ENCODE measurements at regions not wholly inside any gene's neighbourhood (a gene's known extent, or its start where the extent isn't known, plus 50 kb on each side); places are given as distances from the start of the nearest gene placed in this dataset.
"Not testable (repeated sequence)": the region's sequence is repeated elsewhere in the genome, so short reads cannot be mapped to it uniquely, and the experiment has no call there.

DNA sequence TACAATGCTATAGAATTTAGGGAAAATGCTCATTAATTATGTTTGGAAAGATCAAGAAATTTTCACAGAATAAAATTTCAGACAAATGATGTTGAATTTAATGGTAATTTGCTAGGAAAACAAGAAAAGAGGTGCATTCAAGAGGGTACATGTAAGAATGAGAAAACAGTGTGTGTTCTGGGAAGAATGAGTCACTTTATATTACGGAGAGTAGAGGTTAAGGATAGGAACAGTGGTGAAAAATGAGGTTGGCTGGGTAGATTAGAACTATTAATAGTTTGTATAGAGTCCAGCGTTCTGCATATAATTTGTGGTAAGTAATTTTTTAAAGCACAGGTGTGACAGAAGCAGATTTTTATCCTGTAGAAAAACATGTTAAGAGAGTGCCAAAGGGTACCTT lies 336.7 kb upstream of the MBL2 start:
- no peak for DNase-seq (ENCODE audit: low read depth in 4 of 4, low spot score in 2 of 4)

- no peak for DNase-seq (ENCODE audit: low read depth in 4 of 4, low spot score in 2 of 4)
These were observed 335.8 kb upstream of the MBL2 start for GRCh38 chr10:53108317-53108934.

DNA sequence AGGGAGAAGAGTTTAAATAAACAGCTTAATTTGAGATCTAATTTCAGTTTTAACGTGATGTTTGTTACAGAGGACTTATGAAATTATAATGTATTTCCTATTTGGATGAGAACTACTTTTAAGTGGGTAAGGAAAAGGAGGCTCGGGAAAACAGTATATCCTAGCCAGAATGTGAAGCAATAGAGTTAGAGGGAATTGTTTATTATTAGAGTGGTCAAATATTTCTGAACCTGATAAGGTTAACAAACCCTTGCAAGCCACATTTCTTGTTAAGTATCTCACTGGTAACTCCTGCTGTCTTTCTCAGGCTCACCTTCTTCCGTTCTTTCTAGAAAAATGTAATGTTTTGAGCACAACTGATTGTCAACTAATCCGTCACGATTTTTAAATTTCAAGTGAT lies 335.1 kb upstream of the MBL2 start:
- no peak for DNase-seq (ENCODE audit: low read depth in 4 of 4, low spot score in 2 of 4)

GRCh38 chr10:53102424-53102823 lies 329.8 kb upstream of the MBL2 start:
- DNase-seq (ENCODE audit: low read depth in 4 of 4, low spot score in 2 of 4): no peak

GRCh38 chr10:53093878-53094277 lies 321.3 kb upstream of the MBL2 start:
- no peak for DNase-seq (ENCODE audit: low read depth in 4 of 4, low spot score in 2 of 4)

DNA sequence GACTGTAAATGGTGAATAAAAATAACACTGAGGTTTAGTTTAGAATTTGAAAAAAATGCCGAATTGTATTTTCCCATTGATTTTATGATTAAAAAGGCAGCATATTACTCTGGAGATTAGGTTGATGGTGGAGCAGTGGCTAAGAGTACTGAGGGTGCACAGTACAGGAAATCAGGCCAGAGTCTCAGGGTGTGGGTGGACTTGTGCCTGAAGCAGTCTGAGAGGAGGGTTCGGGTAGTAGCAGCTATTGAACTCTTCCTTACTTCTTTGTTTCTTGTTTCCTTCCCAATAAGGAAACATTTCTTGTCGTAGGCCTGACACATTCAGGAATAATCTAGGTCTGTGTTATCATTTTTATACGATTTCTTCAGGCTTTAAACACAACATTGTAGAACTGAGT lies 319.0 kb upstream of the MBL2 start:
- no peak for DNase-seq (ENCODE audit: low read depth in 4 of 4, low spot score in 2 of 4)

GRCh38 chr10:53088961-53089360 lies 316.4 kb upstream of the MBL2 start:
- no peak for DNase-seq (ENCODE audit: low read depth in 4 of 4, low spot score in 2 of 4)

GRCh38 chr10:53079283-53079682 lies 306.7 kb upstream of the MBL2 start:
- DNase-seq (ENCODE audit: low read depth in 4 of 4, low spot score in 2 of 4): no peak

DNA sequence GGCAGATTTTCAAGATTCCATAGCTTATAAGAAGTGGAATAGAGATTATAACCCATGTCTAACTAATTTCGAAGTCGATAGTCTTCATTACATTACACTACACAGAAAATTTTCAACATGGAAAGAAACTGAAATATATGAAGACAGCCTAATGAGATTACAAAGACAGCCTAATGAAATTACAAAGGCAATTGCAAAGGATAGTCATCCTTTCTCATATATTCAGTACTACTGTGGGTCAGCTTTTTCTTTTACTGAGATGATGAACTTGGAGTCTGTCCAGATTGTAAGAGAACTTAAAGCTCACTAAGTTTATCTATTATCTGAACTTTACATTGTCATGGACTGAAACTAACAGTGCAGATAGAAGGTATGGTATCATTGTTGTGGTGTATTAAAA lies 304.4 kb upstream of the MBL2 start:
- DNase-seq (ENCODE audit: low read depth in 4 of 4, low spot score in 2 of 4): no peak

DNA sequence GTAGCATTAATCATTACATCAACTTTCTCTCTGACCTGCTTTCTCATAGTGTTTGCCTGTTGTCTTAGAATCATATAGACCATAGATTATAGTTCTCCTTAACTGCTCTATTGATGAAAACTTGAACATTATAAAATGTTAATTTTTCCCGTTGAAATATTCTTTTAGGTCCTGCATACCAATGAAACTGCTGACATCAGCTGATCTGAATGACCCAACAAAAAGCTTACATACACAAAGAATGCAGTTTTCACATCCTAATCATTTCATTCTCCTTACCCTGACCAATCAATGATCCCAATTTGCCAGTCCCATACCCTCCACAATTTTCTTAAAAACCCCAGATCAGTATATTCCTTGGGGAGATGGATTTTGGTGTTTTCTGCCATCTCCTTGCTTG lies 302.9 kb upstream of the MBL2 start:
- no peak for DNase-seq (ENCODE audit: low read depth in 4 of 4, low spot score in 2 of 4)

- DNase-seq (ENCODE audit: low read depth in 4 of 4, low spot score in 2 of 4): no peak
These were observed 299.6 kb upstream of the MBL2 start for GRCh38 chr10:53072144-53072543.

DNA sequence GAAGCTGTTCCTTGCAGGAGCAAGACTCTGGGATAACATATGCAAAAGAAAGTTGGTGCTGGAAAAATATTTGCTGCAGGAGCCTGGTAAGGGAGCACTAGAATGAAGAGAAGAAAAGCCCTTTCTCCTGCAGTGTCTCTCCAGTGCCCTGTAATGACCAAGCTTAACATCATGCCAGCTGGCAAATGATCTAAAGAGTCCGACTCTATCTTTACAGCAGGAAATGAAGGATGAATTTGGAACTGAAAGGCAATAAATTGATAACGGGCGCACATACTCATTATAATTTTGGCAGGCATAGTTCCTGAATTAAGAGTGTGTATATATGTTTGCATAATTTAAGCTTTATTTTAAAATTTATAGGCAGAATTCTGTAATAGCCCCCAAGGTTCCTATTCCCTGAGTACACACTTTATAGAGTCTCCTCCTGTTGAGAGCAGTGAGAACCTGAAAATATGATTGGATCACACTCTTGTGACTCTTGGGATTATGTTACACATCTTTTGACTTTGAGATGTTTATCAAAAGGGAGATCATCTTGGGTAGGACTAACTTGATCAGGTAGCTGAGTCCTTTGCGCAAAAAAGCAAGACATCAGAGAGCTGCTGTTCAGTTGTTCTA lies 299.0 kb upstream of the MBL2 start:
- no peak for DNase-seq (ENCODE audit: low read depth in 4 of 4, low spot score in 2 of 4)

- no peak for DNase-seq (ENCODE audit: low read depth in 4 of 4, low spot score in 2 of 4)
These were observed 296.4 kb upstream of the MBL2 start for GRCh38 chr10:53069013-53069412.

- DNase-seq (ENCODE audit: low read depth in 4 of 4, low spot score in 2 of 4): peak in 2 of 4 donors; percentile 28 to 37
These were observed 292.0 kb upstream of the MBL2 start for GRCh38 chr10:53064614-53065013.

- DNase-seq (ENCODE audit: low read depth in 4 of 4, low spot score in 2 of 4): no peak
These were observed 291.2 kb upstream of the MBL2 start for GRCh38 chr10:53063805-53064204.

DNA sequence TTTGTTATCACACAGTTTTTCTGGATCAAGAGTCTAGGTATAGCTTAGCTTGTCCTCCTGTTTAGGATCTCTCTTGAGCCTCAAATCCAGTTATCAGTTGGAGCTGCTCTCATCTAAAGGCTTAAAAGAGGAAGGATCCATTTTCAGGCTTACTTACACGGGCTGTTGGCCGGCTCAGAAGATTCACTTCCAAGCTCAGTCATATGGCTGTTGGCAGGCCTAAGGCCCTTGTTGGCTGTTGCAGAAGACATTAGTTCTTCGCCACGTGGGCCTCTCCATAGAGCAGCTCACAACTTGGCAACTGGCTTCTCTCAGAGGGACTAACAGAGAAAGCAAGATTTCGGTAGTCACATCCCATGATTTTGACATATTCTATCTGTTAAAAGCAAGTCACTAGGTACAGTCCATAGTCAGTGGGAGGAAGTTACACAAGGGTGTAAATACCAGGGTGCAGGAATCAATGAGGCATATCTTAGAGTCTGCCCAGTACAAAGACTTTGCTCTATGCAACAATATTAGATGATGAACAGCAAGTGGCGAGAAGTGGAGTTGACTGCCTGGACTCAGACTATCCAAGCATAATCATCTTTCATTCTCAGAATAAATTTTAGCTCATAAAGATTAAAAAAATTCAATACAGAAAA lies 280.1 kb upstream of the MBL2 start:
- DNase-seq (ENCODE audit: low read depth in 4 of 4, low spot score in 2 of 4): no peak

DNA sequence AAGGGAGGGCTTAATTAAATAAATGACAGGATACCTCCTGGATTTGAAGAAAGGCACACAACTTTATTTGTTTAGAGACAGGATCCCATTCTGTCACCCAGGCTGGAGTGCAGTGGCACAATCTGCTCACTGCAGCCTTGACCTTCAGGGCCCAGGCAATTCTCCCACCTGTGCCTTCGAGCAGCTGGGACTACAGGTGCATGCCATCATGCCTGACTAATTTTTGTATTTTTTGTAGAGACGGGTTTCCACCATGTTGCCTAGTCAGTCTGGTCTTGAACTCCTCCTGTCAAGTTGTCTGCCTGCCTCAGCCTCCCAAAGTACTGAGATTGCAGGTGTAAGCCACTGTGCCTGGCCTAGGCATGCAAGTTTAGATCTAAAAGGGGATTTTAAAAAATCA lies 272.7 kb upstream of the MBL2 start:
- no peak for DNase-seq (ENCODE audit: low read depth in 4 of 4, low spot score in 2 of 4)

GRCh38 chr10:53035823-53036222 lies 263.2 kb upstream of the MBL2 start:
- not testable (repeated sequence) for DNase-seq (ENCODE audit: low read depth in 4 of 4, low spot score in 2 of 4)

DNA sequence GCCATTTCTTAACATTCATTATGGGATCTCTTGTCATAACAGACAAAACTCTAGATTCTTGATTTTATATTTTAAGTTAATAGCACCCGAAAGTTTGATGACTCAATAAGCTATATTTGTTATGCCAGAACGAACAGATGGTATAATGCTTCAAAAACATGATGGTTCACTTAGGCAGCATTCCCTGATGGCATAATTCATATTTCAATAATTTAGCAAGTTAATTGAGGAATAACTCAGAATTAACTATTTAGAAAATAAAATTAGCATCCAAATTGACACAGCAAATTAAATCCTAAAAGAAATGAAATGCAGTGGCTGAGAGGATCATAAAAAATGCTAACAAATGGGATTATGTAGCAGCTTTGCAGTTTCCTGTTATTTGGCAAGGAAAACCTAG lies 260.8 kb upstream of the MBL2 start:
- DNase-seq (ENCODE audit: low read depth in 4 of 4, low spot score in 2 of 4): no peak

- peak in 3 of 4 donors; percentile 70 to 83 (median 77) for DNase-seq (ENCODE audit: low read depth in 4 of 4, low spot score in 2 of 4)
These were observed 257.6 kb upstream of the MBL2 start for GRCh38 chr10:53029872-53030849.

DNA sequence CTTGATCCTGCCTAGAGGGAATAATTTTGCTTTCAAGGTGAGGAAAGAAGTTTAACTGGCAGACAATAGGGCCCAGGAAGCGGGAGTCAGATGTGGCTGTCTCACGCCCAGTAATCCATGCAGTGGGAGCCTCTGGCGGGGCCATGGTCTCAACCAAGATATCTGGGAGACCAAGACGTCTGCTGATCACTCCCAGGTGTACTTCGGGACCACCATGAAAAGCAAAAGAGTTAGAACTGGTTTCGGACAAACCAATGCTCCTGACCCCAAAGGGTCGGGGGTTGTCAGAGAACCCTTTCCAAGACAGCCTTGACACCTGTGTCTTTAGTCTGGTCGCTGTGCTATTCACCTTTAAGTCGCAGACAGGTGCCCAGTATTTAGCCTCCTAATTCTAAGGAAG lies 256.9 kb upstream of the MBL2 start:
- DNase-seq (ENCODE audit: low read depth in 4 of 4, low spot score in 2 of 4): no peak

All from left renal cortex interstitium (tissue), 4 donors.